ENCODE measurements at regions not wholly inside any gene's neighbourhood (a gene's known extent, or its start where the extent isn't known, plus 50 kb on each side); places are given as distances from the start of the nearest gene placed in this dataset.

- WGBS, 4 donors: 56 to 62% (median 58%) methylated on average over 12 of the region's 12 CpGs
Observed at GRCh38 chr17:36842963-36843558, 94.2 kb upstream of the LHX1 start.

GRCh38 chr17:36844013-36844412, 93.3 kb upstream of the LHX1 start:
- Histone ChIP-seq H3K36me3 (no peaks in the 10 kb centered on the region), H3K4me3 (no peak overlapping the region), H3K27ac (no peak overlapping the region), H3K4me1 (no peaks in the 10 kb centered on the region), H3K9me3 (peaks cover 0 to 2% (median 0%) of the 10 kb centered on the region in 12 donors), H3K27me3 (peaks cover 0 to 67% (median 21%) of the 10 kb centered on the region in 9 donors)
- 78 to 84% (median 83%) methylated on average over 2 of the region's 2 CpGs for WGBS, 4 donors
- no peak for DNase-seq
- TF ChIP-seq POLR2A (IDR thresholded peaks at IDR 0.05): no peak
- ATAC-seq: no peak
- intact Hi-C loops (cut with DNase I): no loop called here

More at GRCh38 chr17:36842963-36843558, 94.2 kb upstream of the LHX1 start:
- Histone ChIP-seq H3K27me3 (peaks cover 0 to 63% (median 21%) of the 10 kb centered on the region in 9 donors), H3K27ac (no peak overlapping the region), H3K9me3 (peaks cover 0 to 2% (median 0%) of the 10 kb centered on the region in 12 donors), H3K4me1 (no peaks in the 10 kb centered on the region), H3K4me3 (no peak overlapping the region), H3K36me3 (no peaks in the 10 kb centered on the region)
- DNase-seq: no peak
- ATAC-seq: no peak
- TF ChIP-seq CTCF (IDR thresholded peaks at IDR 0.05): no peak
- TF ChIP-seq POLR2A (IDR thresholded peaks at IDR 0.05): no peak
- intact Hi-C loops (cut with DNase I): no loop called here

DNA sequence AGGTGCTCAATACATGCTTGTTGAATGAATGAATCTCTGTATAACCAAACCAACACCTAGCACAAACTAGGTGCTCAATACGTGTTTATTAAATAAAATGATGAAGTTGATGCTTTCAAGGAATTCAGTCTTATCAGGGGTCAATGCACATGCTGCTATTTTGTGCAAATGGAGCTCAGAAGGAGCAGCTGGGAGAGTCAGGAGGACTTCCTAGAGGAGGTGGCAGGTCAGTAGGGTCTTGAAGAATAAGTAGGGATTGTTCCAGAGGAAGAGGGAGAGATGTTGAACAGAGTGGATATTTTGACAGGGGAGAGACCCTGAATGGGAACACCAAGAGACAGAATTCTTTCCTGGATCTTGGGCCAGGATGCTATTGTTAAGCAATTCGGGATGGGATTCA, 92.7 kb upstream of the LHX1 start:
- Histone ChIP-seq H3K4me1 (no peaks in the 10 kb centered on the region), H3K36me3 (no peaks in the 10 kb centered on the region), H3K27ac (no peak overlapping the region), H3K4me3 (no peak overlapping the region), H3K9me3 (peaks cover 0 to 2% (median 0%) of the 10 kb centered on the region in 12 donors), H3K27me3 (peaks cover 0 to 66% (median 21%) of the 10 kb centered on the region in 9 donors)
- no peak for DNase-seq
- TF ChIP-seq CTCF (IDR thresholded peaks at IDR 0.05) (no peak), POLR2A (IDR thresholded peaks at IDR 0.05) (no peak)
- intact Hi-C loops (cut with DNase I): no loop called here
- 70 to 84% (median 77%) methylated on average over 2 of the region's 2 CpGs for WGBS, 4 donors
- no peak for ATAC-seq

DNA sequence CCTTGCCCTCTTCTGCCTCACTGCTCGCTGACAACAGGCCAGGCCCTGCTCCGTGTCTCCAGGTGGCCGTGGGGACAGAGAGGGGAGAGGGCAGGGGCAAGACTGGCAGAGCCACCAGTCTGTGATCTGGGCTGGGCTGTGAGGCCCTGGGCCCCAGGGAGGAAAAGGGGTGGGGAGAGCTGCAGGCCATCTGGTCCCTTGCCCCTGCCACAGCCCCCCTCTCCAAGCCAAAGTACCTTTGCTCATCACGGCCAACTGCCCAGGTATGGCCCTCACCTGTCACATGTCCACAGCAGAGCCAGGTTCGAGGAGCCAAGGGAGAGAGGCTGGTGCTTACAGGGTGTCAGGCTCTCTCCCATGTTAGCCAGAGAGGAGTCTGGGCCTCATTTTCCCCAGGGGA, 91.4 kb upstream of the LHX1 start:
- no peak for TF ChIP-seq CTCF (IDR thresholded peaks at IDR 0.05)
- no peak for TF ChIP-seq POLR2A (IDR thresholded peaks at IDR 0.05)

More for the DNA sequence above, 91.4 kb upstream of the LHX1 start:
- Histone ChIP-seq H3K27me3 (peaks cover 0 to 69% (median 21%) of the 10 kb centered on the region in 9 donors), H3K27ac (no peak overlapping the region), H3K9me3 (peaks cover 0 to 1% (median 0%) of the 10 kb centered on the region in 12 donors), H3K36me3 (no peaks in the 10 kb centered on the region), H3K4me3 (no peak overlapping the region), H3K4me1 (no peaks in the 10 kb centered on the region)
- intact Hi-C loops (cut with DNase I): no loop called here
- WGBS, 4 donors: 31 to 37% (median 32%) methylated on average over 5 of the region's 5 CpGs
- no peak for DNase-seq
- ATAC-seq: no peak
